OCI-LY3 (cell line): ENCODE measurements at regions not wholly inside any gene's neighbourhood (a gene's known extent, or its start where the extent isn't known, plus 50 kb on each side); places are given as distances from the start of the nearest gene placed in this dataset.

Experiments
- H2AFZ ChIP-seq: fragments of 200-600, 300-600 bp; shearing (Covaris generic); 2 replicates; pipeline ENCODE4 v1.6.0; 2014; ENCODE audit warnings: antibody characterized with exemption, low read depth, low read length
- H3K27ac ChIP-seq: fragments of 200-600, 300-600 bp; sonication (generic); 2 replicates; pipeline ENCODE4 v1.5.1; 2014; ENCODE audit warnings: mild to moderate bottlenecking, low read length, moderate library complexity, mixed read lengths
- H3K27me3 ChIP-seq: fragments of 200-600, 300-600 bp; sonication (generic); 2 replicates; pipeline ENCODE4 v1.6.1; 2014; ENCODE audit warnings: low read depth, low read length, mixed read lengths
- H3K36me3 ChIP-seq: fragments of 200-600, 300-600 bp; sonication (generic); replicated peaks from 2 replicates; pipeline ENCODE3; 2014; ENCODE audit warnings: low read depth, low read length, mixed read lengths
- H3K4me1 ChIP-seq: fragments of 300-600, 200-600 bp; sonication (generic); 2 replicates; pipeline ENCODE4 v1.6.1; 2014; ENCODE audit warnings: low read length, mixed read lengths
- H3K4me2 ChIP-seq: fragments of 200-600, 300-600 bp; sonication (generic); 2 replicates; pipeline ENCODE4 v1.6.1; 2014; ENCODE audit warnings: low read length, mixed read lengths
- H3K4me3 ChIP-seq: fragments of 300-600, 200-600 bp; sonication (generic); 2 replicates; pipeline ENCODE4 v1.5.1; 2014; ENCODE audit warnings: antibody characterized with exemption, mild to moderate bottlenecking, low read length, moderate library complexity
- H3K79me2 ChIP-seq: fragments of 300-600, 200-600 bp; shearing (Covaris generic); 2 replicates; pipeline ENCODE4 v1.6.1; 2014; ENCODE audit warnings: mild to moderate bottlenecking, low read length, mixed read lengths
- H3K9ac ChIP-seq: fragments of 300-600, 200-600 bp; shearing (Covaris generic); 2 replicates; pipeline ENCODE4 v1.6.0; 2014; ENCODE audit warnings: mild to moderate bottlenecking, low read length, moderate library complexity
- H3K9me3 ChIP-seq: fragments of 200-600, 300-600 bp; shearing (Covaris generic); 2 replicates; pipeline ENCODE4 v1.6.1; 2014; ENCODE audit warnings: low read length, mixed read lengths; ENCODE audit not compliant: insufficient read depth
- H4K20me1 ChIP-seq: fragments of 200-600, 300-600 bp; sonication (generic); 2 replicates; pipeline ENCODE4 v1.6.1; 2016; ENCODE audit warnings: low read length, mixed read lengths; ENCODE audit not compliant: insufficient read depth
- CTCF ChIP-seq: fragments of 200-600, 300-600 bp; sonication (generic); IDR thresholded peaks from 2 replicates; pipeline ENCODE4 v1.5.1; 2014; ENCODE audit warnings: antibody characterized with exemption, low read length, low read depth
- EZH2phosphoT487 ChIP-seq: fragments of 200-600 bp; shearing (Covaris generic); IDR thresholded peaks from 2 replicates; pipeline ENCODE4 v1.6.1; 2018; ENCODE audit warnings: antibody characterized with exemption, mixed run types, low read depth

GRCh38 chr12:92436856-92437255, 265.9 kb upstream of the PLEKHG7 start:
- H4K20me1 ChIP-seq: no peaks in the 10 kb centered on the region
- peaks cover 77% of the 10 kb centered on the region for H3K4me1 ChIP-seq
- H3K27me3 ChIP-seq: no peaks in the 10 kb centered on the region
- peaks cover 4% of the 10 kb centered on the region for H3K9me3 ChIP-seq
- no peak overlapping the region for H3K4me2 ChIP-seq
- H3K4me3 ChIP-seq: no peak overlapping the region
- H3K79me2 ChIP-seq: no peaks in the 10 kb centered on the region
- H2AFZ ChIP-seq: no peak overlapping the region
- TF ChIP-seq EZH2phosphoT487 (no peak), CTCF (no peak)
- no peak overlapping the region for H3K9ac ChIP-seq
- peak overlapping the region; percentile 17; the same call in 1 of the 2 replicates for H3K27ac ChIP-seq
- H3K36me3 ChIP-seq: peaks cover 8% of the 10 kb centered on the region

GRCh38 chr12:92434607-92435025, 268.2 kb upstream of the PLEKHG7 start:
- Histone ChIP-seq H2AFZ (no peak overlapping the region), H3K79me2 (no peaks in the 10 kb centered on the region), H3K4me1 (peaks cover 88% of the 10 kb centered on the region), H3K4me3 (no peak overlapping the region), H3K9ac (peak overlapping the region; percentile 27; the same call in 1 of the 2 replicates), H4K20me1 (no peaks in the 10 kb centered on the region), H3K27ac (peak overlapping the region; percentile 84), H3K27me3 (no peaks in the 10 kb centered on the region), H3K9me3 (peaks cover 4% of the 10 kb centered on the region), H3K4me2 (no peak overlapping the region; the same call in 1 of the 2 replicates), H3K36me3 (peaks cover 8% of the 10 kb centered on the region)
- TF ChIP-seq EZH2phosphoT487 (no peak), CTCF (no peak)

GRCh38 chr12:92432724-92433441, 269.9 kb upstream of the PLEKHG7 start:
- peak overlapping the region; percentile 56 for H3K4me2 ChIP-seq
- peak overlapping the region; percentile 84 for H3K27ac ChIP-seq
- H3K9ac ChIP-seq: peak overlapping the region; percentile 57; the same call in 1 of the 2 replicates
- H3K9me3 ChIP-seq: peaks cover 4% of the 10 kb centered on the region
- H3K4me3 ChIP-seq: peak overlapping the region; percentile 41
- no peaks in the 10 kb centered on the region for H3K27me3 ChIP-seq
- no peaks in the 10 kb centered on the region for H4K20me1 ChIP-seq
- H2AFZ ChIP-seq: 0 out of 2 replicates have a peak overlapping the region, but pooled peaks have one; percentile 13
- H3K4me1 ChIP-seq: peaks cover 71% of the 10 kb centered on the region
- peaks cover 8% of the 10 kb centered on the region for H3K36me3 ChIP-seq
- no peak for TF ChIP-seq EZH2phosphoT487
- no peak for TF ChIP-seq CTCF
- no peaks in the 10 kb centered on the region for H3K79me2 ChIP-seq

GRCh38 chr12:92431146-92431545, 271.6 kb upstream of the PLEKHG7 start:
- no peak overlapping the region for H3K4me3 ChIP-seq
- no peaks in the 10 kb centered on the region for H4K20me1 ChIP-seq
- H3K9me3 ChIP-seq: peaks cover 4% of the 10 kb centered on the region
- H3K4me2 ChIP-seq: peak overlapping the region; percentile 56; the same call in 1 of the 2 replicates
- no peaks in the 10 kb centered on the region for H3K27me3 ChIP-seq
- peaks cover 8% of the 10 kb centered on the region for H3K36me3 ChIP-seq
- H3K27ac ChIP-seq: peak overlapping the region; percentile 84; the same call in 1 of the 2 replicates
- no peak overlapping the region for H2AFZ ChIP-seq
- H3K9ac ChIP-seq: peak overlapping the region; percentile 57; the same call in 1 of the 2 replicates
- H3K79me2 ChIP-seq: no peaks in the 10 kb centered on the region
- TF ChIP-seq CTCF (peak; percentile 27), EZH2phosphoT487 (no peak)
- peaks cover 54% of the 10 kb centered on the region for H3K4me1 ChIP-seq
